ENCODE measurements at regions not wholly inside any gene's neighbourhood (a gene's known extent, or its start where the extent isn't known, plus 50 kb on each side); places are given as distances from the start of the nearest gene placed in this dataset.

DNA sequence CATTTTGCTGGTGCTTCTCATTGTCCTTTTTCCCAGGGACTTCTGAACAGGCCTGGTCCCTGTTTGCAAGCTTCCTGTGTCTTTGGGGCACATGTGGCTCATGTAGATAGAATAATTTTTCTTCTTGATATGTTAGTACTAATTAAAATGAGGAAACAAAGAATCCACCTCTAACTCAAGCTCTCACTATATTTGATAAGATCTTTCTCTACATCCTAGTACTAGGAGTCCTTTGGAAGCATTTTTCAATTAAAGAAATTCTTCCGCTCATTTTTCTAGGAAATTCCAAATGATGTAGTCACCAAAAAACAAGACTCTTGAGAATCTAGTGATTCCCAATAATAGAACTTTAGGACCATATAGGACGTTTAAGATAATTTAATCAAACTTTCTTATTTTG is 165.3 kb downstream of the SEC61B start:
- TF ChIP-seq, protein P1, sequence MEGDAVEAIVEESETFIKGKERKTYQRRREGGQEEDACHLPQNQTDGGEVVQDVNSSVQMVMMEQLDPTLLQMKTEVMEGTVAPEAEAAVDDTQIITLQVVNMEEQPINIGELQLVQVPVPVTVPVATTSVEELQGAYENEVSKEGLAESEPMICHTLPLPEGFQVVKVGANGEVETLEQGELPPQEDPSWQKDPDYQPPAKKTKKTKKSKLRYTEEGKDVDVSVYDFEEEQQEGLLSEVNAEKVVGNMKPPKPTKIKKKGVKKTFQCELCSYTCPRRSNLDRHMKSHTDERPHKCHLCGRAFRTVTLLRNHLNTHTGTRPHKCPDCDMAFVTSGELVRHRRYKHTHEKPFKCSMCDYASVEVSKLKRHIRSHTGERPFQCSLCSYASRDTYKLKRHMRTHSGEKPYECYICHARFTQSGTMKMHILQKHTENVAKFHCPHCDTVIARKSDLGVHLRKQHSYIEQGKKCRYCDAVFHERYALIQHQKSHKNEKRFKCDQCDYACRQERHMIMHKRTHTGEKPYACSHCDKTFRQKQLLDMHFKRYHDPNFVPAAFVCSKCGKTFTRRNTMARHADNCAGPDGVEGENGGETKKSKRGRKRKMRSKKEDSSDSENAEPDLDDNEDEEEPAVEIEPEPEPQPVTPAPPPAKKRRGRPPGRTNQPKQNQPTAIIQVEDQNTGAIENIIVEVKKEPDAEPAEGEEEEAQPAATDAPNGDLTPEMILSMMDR (conservative IDR thresholded peaks at IDR 0.05; ENCODE audit: low read depth, low read length): no peak
- no peak for TF ChIP-seq EZH2phosphoT487 (IDR thresholded peaks at IDR 0.05; ENCODE audit: borderline replicate concordance, low read length)

All from PC-3 (cell line).